ENCODE measurements at regions not wholly inside any gene's neighbourhood (a gene's known extent, or its start where the extent isn't known, plus 50 kb on each side); places are given as distances from the start of the nearest gene placed in this dataset.

GRCh38 chr11:69368119-69368880 lies 74.3 kb downstream of the MYEOV start:
- H2AFZ ChIP-seq (ENCODE audit: low read length), result no peak overlapping the region
- H3K4me3 ChIP-seq (ENCODE audit: low read length), result peak overlapping the region; percentile 18
- no peaks in the 10 kb centered on the region for H3K27me3 ChIP-seq (ENCODE audit: low read length)
- DNase-seq (peak; percentile 82), ATAC-seq (peak; percentile 85)
- ChIA-PET CTCF (no interaction called here), POLR2A (ENCODE audit: unreplicated experiment) (no interaction called here)
- peak overlapping the region; percentile 88 for H3K27ac ChIP-seq (ENCODE audit: low read length)
- no peaks in the 10 kb centered on the region for H3K9me2 ChIP-seq (replicated peaks; ENCODE audit: low read length)
- H3K4me1 ChIP-seq (ENCODE audit: insufficient read depth, low read length), result peaks cover 36% of the 10 kb centered on the region
- H3K9ac ChIP-seq (ENCODE audit: low read length), result peak overlapping the region; percentile 78
- H3K9me3 ChIP-seq (ENCODE audit: low read length), result no peaks in the 10 kb centered on the region
- TF ChIP-seq EZH2phosphoT487 (IDR thresholded peaks at IDR 0.05; ENCODE audit: borderline replicate concordance, low read length), result no peak
- no peak for TF ChIP-seq CTCF (conservative IDR thresholded peaks at IDR 0.05; ENCODE audit: low read depth, low read length)
- TF ChIP-seq EZH2 (IDR thresholded peaks at IDR 0.05; ENCODE audit: low read length, unreplicated experiment), result no peak
- H3F3A ChIP-seq (ENCODE audit: low read length, unreplicated experiment), result no peaks in the 10 kb centered on the region
- H4K20me1 ChIP-seq (ENCODE audit: low read length), result no peaks in the 10 kb centered on the region
- intact Hi-C loops (cut with micrococcal nuclease), result loop anchor here (5.0 kb wide), 3 partner anchors 66 to 269 kb away; no protein-coding TSS in a partner anchor
- BruUV-seq (replicated peaks), result TSS peak; percentile 32
- peak overlapping the region; percentile 73 for H3K4me2 ChIP-seq (ENCODE audit: low read length)
- peaks cover 5% of the 10 kb centered on the region; the same call in 1 of the 2 replicates for H3K36me3 ChIP-seq (ENCODE audit: low read depth, low read length)
- no peaks in the 10 kb centered on the region for H3K79me2 ChIP-seq (ENCODE audit: low read length)

DNA sequence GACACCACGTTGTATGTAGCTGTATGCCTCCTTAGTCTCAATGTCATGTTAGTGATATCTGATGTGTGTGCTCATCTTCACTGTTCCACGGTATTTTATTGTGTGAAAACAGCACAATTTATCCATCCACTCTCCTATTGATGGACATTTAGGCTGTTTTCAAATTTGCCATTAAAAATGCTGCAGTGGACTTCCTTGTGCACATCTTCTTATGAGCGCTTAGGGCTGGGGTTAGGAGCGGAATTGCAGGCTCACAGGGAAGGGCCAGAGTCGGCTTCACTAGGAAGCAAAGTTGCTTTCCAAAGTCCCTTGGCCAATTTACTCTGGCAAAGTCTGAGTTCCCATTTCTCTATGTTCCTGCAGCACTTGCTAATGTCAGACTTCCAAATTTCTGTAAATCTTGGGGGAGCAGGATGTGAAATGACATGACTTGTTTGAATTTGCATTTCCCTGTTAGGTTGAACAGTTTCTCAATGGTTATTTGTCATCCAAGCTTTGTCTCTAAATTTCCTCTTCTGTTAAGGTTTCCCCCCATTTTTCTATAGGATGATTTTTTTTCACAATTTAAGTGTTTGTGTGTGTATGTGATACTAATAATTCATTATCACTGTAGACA lies 75.4 kb downstream of the MYEOV start:
- DNase-seq, result no peak
- no TSS peak for BruUV-seq (replicated peaks)
- Histone ChIP-seq H3K9ac (ENCODE audit: low read length) (0 out of 2 replicates have a peak overlapping the region, but pooled peaks have one; percentile 3), H3F3A (ENCODE audit: low read length, unreplicated experiment) (no peaks in the 10 kb centered on the region), H3K27me3 (ENCODE audit: low read length) (no peaks in the 10 kb centered on the region), H3K9me2 (replicated peaks; ENCODE audit: low read length) (no peaks in the 10 kb centered on the region), H3K4me2 (ENCODE audit: low read length) (peak overlapping the region; percentile 73; the same call in 1 of the 2 replicates), H3K4me3 (ENCODE audit: low read length) (no peak overlapping the region), H3K27ac (ENCODE audit: low read length) (peak overlapping the region; percentile 88), H3K4me1 (ENCODE audit: insufficient read depth, low read length) (peaks cover 35% of the 10 kb centered on the region), H3K36me3 (ENCODE audit: low read depth, low read length) (peaks cover 5% of the 10 kb centered on the region; the same call in 1 of the 2 replicates), H3K79me2 (ENCODE audit: low read length) (no peaks in the 10 kb centered on the region), H3K9me3 (ENCODE audit: low read length) (no peaks in the 10 kb centered on the region), H4K20me1 (ENCODE audit: low read length) (no peaks in the 10 kb centered on the region), H2AFZ (ENCODE audit: low read length) (no peak overlapping the region)
- POLR2A ChIA-PET (ENCODE audit: unreplicated experiment), result no interaction called here
- TF ChIP-seq CTCF (conservative IDR thresholded peaks at IDR 0.05; ENCODE audit: low read depth, low read length) (no peak), EZH2phosphoT487 (IDR thresholded peaks at IDR 0.05; ENCODE audit: borderline replicate concordance, low read length) (no peak), EZH2 (IDR thresholded peaks at IDR 0.05; ENCODE audit: low read length, unreplicated experiment) (no peak)
- CTCF ChIA-PET, result no interaction called here
- intact Hi-C loops (cut with micrococcal nuclease), result loop anchor here (5.0 kb wide), 3 partner anchors 67 to 268 kb away; no protein-coding TSS in a partner anchor
- no peak for ATAC-seq
